Inferior parietal cortex (tissue), 1 donor: ENCODE measurements at regions not wholly inside any gene's neighbourhood (a gene's known extent, or its start where the extent isn't known, plus 50 kb on each side); places are given as distances from the start of the nearest gene placed in this dataset.

Source experiments
- DNase-seq: peaks from one replicate; pipeline ENCODE4 v3.0.0-alpha.2; 2016; ENCODE audit errors: extremely low spot score

DNA sequence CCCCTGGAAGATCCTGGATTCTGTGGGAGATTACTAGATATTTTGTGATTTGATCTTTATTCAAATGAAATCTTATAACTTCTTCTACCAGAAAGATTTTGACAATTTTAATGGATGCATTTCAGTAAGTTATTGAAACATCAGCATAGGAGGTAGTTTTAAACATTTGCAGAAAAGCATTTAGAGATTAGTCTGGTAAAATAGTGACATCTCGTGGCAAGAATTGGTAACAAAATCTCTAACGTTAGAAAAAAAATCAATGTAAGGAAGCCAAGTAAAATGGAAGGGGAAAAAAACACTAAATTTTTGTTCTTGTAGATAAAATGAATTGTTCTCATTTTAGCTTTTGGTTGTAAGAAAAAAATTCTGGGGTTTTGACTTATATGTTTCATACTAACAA, 73.3 kb downstream of the TASL start:
- peak; percentile 52 for DNase-seq

DNA sequence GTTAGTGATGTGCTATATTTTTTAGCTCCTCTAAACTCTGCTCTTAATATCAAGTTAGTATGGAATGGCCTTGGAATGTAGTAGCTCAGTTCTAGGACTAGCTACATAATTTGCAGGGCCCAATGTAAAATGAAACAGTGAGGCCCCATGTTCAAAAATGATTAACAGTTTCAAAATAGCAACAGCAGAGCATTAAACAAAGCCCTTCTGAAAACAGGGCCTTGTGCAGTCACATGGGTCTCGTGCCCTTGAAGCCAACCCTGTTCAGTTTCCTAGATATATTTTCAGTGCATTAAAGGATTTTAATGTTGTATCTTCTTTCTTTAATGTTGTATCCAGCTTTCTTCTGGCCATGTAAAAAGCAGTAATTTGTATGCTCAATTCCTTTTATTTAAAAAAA, 82.1 kb downstream of the TASL start:
- DNase-seq: no peak

DNA sequence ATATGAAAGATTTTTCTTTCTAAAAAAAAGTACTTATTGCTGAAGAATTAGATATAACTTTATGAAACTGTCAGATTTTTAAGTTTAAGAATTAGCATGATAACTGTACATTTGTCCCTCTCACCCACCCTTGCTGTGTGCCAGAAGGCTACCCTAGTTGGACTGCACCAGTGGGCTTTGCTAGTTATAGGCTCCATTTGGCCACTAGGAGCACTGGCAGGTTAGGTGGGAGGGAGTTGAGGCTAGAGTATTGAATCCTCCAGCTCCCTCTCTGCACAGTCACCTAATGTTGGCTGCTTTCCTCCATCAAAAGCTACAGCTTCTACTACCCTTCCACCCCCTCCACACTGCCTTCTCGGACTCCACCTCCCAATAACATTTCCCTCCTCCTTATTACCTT, 84.2 kb downstream of the TASL start:
- DNase-seq: no peak

DNA sequence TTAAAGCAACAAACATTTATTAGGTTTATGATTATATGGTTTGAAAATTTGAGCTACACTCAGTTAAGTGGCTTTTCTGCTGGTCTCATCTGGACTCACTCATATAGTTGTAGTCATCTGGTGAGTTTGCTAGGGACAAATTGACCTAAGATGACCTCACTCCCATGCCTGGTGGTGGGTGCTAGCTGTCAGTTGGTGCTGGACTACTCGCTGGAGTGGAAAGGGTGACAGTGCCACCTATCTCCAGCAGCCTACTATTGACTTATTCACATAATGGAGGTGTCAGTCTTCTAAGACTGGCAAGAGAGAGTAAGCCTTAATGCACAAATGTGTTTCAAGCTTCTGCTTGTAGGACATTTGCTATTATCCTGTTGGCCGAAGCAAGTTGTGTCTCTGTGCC, 88.2 kb downstream of the TASL start:
- DNase-seq: no peak

DNA sequence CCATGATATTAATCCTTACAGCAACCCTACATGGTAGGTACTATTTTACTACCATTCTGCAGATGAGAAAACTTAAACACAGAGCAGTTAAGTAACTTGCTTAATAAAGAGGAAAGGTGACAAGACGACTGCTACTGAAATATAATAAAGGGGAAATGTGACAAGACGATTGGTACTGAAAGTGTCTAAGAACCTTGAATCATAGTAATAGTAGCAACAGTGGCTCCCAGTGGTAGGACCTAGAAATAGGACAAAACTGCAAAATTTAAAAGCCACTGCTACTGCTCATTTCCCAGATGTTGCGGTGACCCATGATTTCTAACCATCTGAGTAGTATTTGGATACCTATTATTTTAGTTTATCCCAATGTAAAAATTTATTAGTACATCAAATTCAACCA, 89.5 kb downstream of the TASL start:
- DNase-seq: no peak

DNA sequence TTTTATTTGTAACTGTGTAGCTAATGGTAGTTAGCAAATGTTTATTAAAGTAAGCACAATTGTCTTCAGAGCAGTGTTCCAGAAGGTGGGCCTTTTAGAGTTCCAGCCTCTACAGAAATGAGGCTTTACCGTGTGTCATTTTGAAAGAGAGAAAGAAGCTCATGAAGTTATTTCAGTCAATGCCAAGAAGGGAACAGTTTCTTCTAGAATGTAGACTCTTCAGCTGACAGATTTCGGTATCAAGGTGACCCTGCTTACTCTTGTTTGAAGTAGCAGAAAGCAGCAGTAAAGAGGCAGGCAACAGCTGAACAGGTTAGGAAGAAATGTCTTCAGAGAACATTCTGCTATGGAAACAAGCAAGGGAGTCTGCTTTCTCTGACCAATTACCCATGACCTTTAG, 93.6 kb downstream of the TASL start:
- no peak for DNase-seq

DNA sequence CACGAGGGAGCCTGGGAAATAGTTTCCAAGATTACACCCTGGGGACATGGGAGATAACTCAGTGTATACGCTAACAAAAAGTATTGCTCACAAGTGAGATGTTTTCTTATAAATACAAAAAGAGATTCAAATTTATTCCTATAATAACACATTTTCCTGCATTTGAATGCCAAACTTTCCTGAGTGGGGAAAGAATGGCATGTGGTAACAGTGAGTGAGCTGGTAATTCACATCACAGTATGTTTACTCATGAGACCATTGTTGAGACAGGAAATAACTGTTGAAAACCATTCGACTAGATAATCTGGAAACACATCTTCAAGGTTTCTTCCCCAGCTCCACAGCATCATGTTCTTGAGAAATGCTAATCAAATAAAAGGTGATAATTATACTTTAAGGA, 109.1 kb downstream of the TASL start:
- DNase-seq: no peak
